Tibial nerve (tissue), 4 donors: ENCODE measurements at regions not wholly inside any gene's neighbourhood (a gene's known extent, or its start where the extent isn't known, plus 50 kb on each side); places are given as distances from the start of the nearest gene placed in this dataset.

Experiments
- CTCF ChIP-seq, 5 experiments: fragments of 200-600 bp in 3 of 5; fragments of 450-650 bp in 2 of 5; sonication (generic) in 3 of 5; IDR thresholded peaks; one replicate each; pipeline ENCODE4 v1.5.1; 2016 to 2019; ENCODE audit warnings: antibody characterized with exemption in 5 of 5, mild to moderate bottlenecking in 3 of 5, moderate library complexity in 2 of 5
- EP300 ChIP-seq, 2 donors: sonication (generic); formaldehyde crosslinking; IDR thresholded peaks; one replicate each; pipeline ENCODE4 v1.6.1; 2017; ENCODE audit warnings: antibody characterized with exemption in 2 of 2, mild to moderate bottlenecking in 1 of 2

GRCh38 chr13:47420020-47420419 lies 523.2 kb upstream of the HTR2A start:
- TF ChIP-seq CTCF (IDR thresholded peaks at IDR 0.05): no peak
- no peak for TF ChIP-seq EP300 (IDR thresholded peaks at IDR 0.05)
